A549 (cell line): ENCODE measurements at regions not wholly inside any gene's neighbourhood (a gene's known extent, or its start where the extent isn't known, plus 50 kb on each side); places are given as distances from the start of the nearest gene placed in this dataset.

Experiments
- BHLHE40 ChIP-seq: IDR thresholded peaks from 2 replicates; pipeline ENCODE4 v1.6.1; 2012; ENCODE audit warnings: low read depth, low read length, inconsistent platforms
- CTCF ChIP-seq: fragments of >200 bp; sonication (Bioruptor Twin); formaldehyde crosslinking; IDR thresholded peaks from 3 replicates; pipeline ENCODE4 v1.5.1; 2016
- EP300 ChIP-seq, 2 experiments: fragments of >200 bp; sonication (Bioruptor Twin); formaldehyde crosslinking; IDR thresholded peaks; 2 replicates in 1 of 2; 3 replicates in 1 of 2; pipeline ENCODE4 v1.6.1; 2016 to 2017
- HDAC2 ChIP-seq: fragments of 200-600 bp; sonication (generic); IDR thresholded peaks from 2 replicates; pipeline ENCODE4 v1.6.1; 2016
- PBX3 ChIP-seq: IDR thresholded peaks from 2 replicates; pipeline ENCODE4 v1.6.1; 2012
- PHF8 ChIP-seq: fragments of 200-600 bp; sonication (generic); IDR thresholded peaks from 2 replicates; pipeline ENCODE4 v1.6.1; 2016; ENCODE audit warnings: low read depth, mild to moderate bottlenecking, antibody characterized with exemption, moderate library complexity, borderline replicate concordance
- POLR2A ChIP-seq: IDR thresholded peaks from 2 replicates; pipeline ENCODE4 v1.6.1; 2012; ENCODE audit warnings: mild to moderate bottlenecking, low read length
- POLR2AphosphoS2 ChIP-seq: conservative IDR thresholded peaks from 2 replicates; pipeline ENCODE4 v1.6.1; 2012; ENCODE audit warnings: low read length, improper control_type of control experiment, inconsistent platforms
- RAD21 ChIP-seq, 2 experiments: fragments of >200 bp in 1 of 2; sonication (Bioruptor Twin) in 1 of 2; formaldehyde crosslinking in 1 of 2; IDR thresholded peaks in 1 of 2; conservative IDR thresholded peaks in 1 of 2; 2 replicates in 1 of 2; 3 replicates in 1 of 2; pipeline ENCODE4 v1.6.1; 2012 to 2018; ENCODE audit warnings: inconsistent platforms in 1 of 2
- RFX5 ChIP-seq: fragments of 450-650 bp; IDR thresholded peaks from 2 replicates; pipeline ENCODE4 v1.7.1; 2014; ENCODE audit warnings: antibody characterized with exemption, mild to moderate bottlenecking, moderate library complexity
- SMC3 ChIP-seq: fragments of >200 bp; sonication (Bioruptor Twin); formaldehyde crosslinking; IDR thresholded peaks from 3 replicates; pipeline ENCODE4 v1.6.1; 2018; ENCODE audit warnings: inconsistent platforms
- TFCP2L1 ChIP-seq: fragments of 250-450 bp; sonication (Bioruptor Pico); IDR thresholded peaks from 2 replicates; pipeline ENCODE4 v1.5.0; 2021; ENCODE audit warnings: mild to moderate bottlenecking
- ZFP36 ChIP-seq: fragments of 450-650 bp; IDR thresholded peaks from 2 replicates; pipeline ENCODE4 v1.6.1; 2014; ENCODE audit warnings: borderline replicate concordance; ENCODE audit not compliant: partially characterized antibody
- TF ChIP-seq, protein P1 (sequence below): fragments of 150-350 bp; IDR thresholded peaks from 2 replicates; pipeline ENCODE4 v1.6.1; 2014; ENCODE audit warnings: low read depth, mild to moderate bottlenecking, low read length

- TF ChIP-seq CTCF = no peak
- TF ChIP-seq PBX3 = no peak
- no peak for TF ChIP-seq POLR2AphosphoS2
- no peak for TF ChIP-seq SMC3
- no peak for TF ChIP-seq HDAC2
- no peak for TF ChIP-seq TFCP2L1
- TF ChIP-seq PHF8 = no peak
- no peak for TF ChIP-seq RAD21 (conservative IDR thresholded peaks at IDR 0.05 in 1 of 2, IDR thresholded peaks at IDR 0.05 in 1 of 2)
- TF ChIP-seq, protein P1, sequence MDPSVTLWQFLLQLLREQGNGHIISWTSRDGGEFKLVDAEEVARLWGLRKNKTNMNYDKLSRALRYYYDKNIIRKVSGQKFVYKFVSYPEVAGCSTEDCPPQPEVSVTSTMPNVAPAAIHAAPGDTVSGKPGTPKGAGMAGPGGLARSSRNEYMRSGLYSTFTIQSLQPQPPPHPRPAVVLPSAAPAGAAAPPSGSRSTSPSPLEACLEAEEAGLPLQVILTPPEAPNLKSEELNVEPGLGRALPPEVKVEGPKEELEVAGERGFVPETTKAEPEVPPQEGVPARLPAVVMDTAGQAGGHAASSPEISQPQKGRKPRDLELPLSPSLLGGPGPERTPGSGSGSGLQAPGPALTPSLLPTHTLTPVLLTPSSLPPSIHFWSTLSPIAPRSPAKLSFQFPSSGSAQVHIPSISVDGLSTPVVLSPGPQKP = no peak
- TF ChIP-seq RFX5 = no peak
- no peak for TF ChIP-seq BHLHE40
- no peak for TF ChIP-seq POLR2A
- TF ChIP-seq EP300 (IDR thresholded peaks at IDR 0.05) = no peak
- TF ChIP-seq ZFP36 = no peak
Measured at GRCh38 chr22:47370448-47371262, 608.2 kb downstream of the TBC1D22A start.
